Suprapubic skin (tissue), 3 donors: ENCODE measurements at regions not wholly inside any gene's neighbourhood (a gene's known extent, or its start where the extent isn't known, plus 50 kb on each side); places are given as distances from the start of the nearest gene placed in this dataset.

Source experiments
- EP300 ChIP-seq: sonication (generic); formaldehyde crosslinking; IDR thresholded peaks from one replicate; pipeline ENCODE4 v1.6.1; 2017; ENCODE audit warnings: antibody characterized with exemption
- POLR2A ChIP-seq, 2 donors: fragments of 450-650 bp; IDR thresholded peaks; one replicate each; pipeline ENCODE4 v1.6.1; 2017; ENCODE audit warnings: antibody characterized with exemption in 2 of 2, mild to moderate bottlenecking in 2 of 2, moderate library complexity in 2 of 2
- TF ChIP-seq, protein P1 (sequence below), 2 donors: fragments of 200-600 bp in 1 of 2; fragments of 450-650 bp in 1 of 2; sonication (generic) in 1 of 2; IDR thresholded peaks; one replicate each; pipeline ENCODE4 v1.5.1; 2016 to 2019; ENCODE audit warnings: antibody characterized with exemption in 2 of 2, mild to moderate bottlenecking in 1 of 2, moderate library complexity in 1 of 2

DNA sequence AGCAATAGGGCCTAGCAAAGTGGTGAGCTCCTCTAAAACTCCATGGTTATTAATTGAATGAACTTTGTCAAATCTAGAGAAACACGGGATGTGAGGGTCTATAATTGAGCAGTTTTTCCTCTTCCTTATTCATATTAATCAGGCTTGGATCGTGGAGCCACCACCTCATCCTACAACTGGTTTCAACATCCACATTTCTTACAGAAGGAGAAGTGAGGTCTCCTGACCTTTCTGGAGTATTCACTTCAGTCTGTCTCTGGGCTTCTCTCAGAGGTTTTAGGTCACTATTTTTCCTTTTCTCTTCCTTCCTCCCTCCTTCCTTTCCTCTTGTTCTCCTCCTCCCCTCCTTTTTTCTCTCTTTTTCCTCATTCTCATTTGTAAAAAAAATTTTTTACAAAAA is 177.3 kb upstream of the ACTBL2 start:
- TF ChIP-seq, protein P1, sequence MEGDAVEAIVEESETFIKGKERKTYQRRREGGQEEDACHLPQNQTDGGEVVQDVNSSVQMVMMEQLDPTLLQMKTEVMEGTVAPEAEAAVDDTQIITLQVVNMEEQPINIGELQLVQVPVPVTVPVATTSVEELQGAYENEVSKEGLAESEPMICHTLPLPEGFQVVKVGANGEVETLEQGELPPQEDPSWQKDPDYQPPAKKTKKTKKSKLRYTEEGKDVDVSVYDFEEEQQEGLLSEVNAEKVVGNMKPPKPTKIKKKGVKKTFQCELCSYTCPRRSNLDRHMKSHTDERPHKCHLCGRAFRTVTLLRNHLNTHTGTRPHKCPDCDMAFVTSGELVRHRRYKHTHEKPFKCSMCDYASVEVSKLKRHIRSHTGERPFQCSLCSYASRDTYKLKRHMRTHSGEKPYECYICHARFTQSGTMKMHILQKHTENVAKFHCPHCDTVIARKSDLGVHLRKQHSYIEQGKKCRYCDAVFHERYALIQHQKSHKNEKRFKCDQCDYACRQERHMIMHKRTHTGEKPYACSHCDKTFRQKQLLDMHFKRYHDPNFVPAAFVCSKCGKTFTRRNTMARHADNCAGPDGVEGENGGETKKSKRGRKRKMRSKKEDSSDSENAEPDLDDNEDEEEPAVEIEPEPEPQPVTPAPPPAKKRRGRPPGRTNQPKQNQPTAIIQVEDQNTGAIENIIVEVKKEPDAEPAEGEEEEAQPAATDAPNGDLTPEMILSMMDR (IDR thresholded peaks at IDR 0.05) = no peak
- TF ChIP-seq EP300 (no peak), POLR2A (IDR thresholded peaks at IDR 0.05) (no peak)
